ENCODE measurements at regions not wholly inside any gene's neighbourhood (a gene's known extent, or its start where the extent isn't known, plus 50 kb on each side); places are given as distances from the start of the nearest gene placed in this dataset.

GRCh38 chr4:90064196-90064595 lies 63.0 kb upstream of the CCSER1 start:
- peaks cover 5% of the 10 kb centered on the region for H3K27me3 Mint-ChIP-seq
- no peaks in the 10 kb centered on the region for H3K36me3 Mint-ChIP-seq
- CTCF ChIA-PET: no interaction called here
- no peak for DNase-seq
- no peaks in the 10 kb centered on the region for H3K9me3 Mint-ChIP-seq
- intact Hi-C loops (cut with micrococcal nuclease): no loop called here
- no peaks in the 10 kb centered on the region for H3K4me1 Mint-ChIP-seq (ENCODE audit: low read depth)
- POLR2A ChIA-PET: no interaction called here
- H3K27ac Mint-ChIP-seq: no peak overlapping the region
- no peak overlapping the region for H3K4me3 Mint-ChIP-seq

GRCh38 chr4:90069151-90069550 lies 58.0 kb upstream of the CCSER1 start:
- Mint-ChIP-seq H3K9me3 (no peaks in the 10 kb centered on the region), H3K27me3 (peaks cover 13% of the 10 kb centered on the region), H3K27ac (no peak overlapping the region), H3K4me3 (no peak overlapping the region), H3K4me1 (ENCODE audit: low read depth) (no peaks in the 10 kb centered on the region), H3K36me3 (no peaks in the 10 kb centered on the region)
- intact Hi-C loops (cut with micrococcal nuclease): no loop called here
- CTCF ChIA-PET: no interaction called here
- POLR2A ChIA-PET: no interaction called here
- no peak for DNase-seq

DNA sequence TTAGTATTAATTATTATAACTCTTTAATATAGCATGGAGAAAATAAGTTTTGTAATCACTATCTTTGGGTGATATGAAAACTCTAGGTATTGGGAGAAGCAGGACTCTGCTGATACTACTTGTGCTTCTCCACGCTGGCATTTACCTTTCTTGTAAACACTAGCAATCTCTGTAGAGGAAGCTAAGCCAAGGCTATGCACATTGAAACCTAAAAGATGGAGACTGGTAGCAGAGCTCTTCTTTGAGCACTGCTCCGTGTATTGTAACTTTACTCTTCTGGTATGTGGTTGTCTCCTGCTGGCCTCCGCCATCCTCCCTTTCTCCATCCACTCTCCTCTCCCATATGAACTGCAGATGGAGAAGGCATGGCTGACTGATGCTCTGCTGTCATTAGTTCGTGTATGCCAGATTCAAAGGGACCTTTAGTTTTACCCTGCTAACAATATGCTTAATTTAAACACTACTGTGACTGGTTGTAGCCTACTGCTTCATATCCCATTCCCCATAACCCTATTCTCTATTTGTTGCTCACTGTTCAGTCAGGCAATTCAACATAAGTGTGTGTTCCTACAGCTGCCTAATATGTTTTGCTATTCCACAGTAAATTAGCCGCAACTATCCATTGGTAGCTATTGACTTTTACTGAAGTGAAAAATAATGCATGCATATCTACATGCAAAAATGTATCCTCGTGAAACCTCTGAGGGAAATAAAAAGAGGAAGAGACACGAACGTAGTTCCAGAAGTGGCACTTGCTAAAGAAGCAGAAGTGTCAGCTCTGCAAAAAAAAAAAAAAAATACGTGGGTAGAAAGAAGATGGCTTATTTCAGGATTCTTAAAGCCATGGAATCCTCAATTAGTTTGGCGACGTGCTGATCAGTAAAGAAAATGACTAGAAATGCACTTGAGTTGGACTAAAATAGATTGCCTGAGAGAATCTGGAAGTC lies 55.6 kb upstream of the CCSER1 start:
- ChIA-PET POLR2A (no interaction called here), CTCF (interaction anchor here (0.6 kb wide), 1 partner anchor 17 kb away, joined by 3 read pairs; no protein-coding TSS in a partner anchor)
- Mint-ChIP-seq H3K4me1 (ENCODE audit: low read depth) (no peaks in the 10 kb centered on the region), H3K27ac (no peak overlapping the region), H3K9me3 (no peaks in the 10 kb centered on the region), H3K27me3 (peaks cover 21% of the 10 kb centered on the region), H3K4me3 (no peak overlapping the region), H3K36me3 (no peaks in the 10 kb centered on the region)
- DNase-seq: no peak
- intact Hi-C loops (cut with micrococcal nuclease): no loop called here

DNA sequence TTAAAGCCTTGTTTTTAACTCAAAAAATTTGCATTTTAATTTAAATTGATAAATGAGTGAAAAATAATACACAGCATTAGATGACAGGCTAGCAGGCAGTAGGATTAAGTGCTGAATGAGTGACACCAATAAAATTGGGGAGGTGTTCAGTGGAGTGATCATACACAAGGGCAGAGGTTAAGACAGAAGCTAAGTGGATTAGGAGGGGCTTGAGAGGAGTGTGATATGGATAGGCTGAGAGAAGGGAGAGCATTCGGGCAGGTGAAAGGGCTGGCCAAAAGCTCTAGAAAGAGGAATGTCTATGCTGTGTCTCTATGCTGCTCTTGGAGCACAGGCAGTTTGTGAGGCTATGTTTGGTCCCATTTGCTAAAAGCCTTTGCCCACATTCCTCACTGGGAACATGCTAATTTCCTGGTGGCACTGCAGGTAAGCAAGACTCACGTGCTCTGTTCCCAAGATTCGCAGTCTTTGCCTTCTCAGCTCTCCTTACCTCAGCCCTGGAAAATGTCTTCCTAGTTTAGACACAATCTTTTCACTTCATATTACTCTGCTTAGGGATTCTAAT lies 52.8 kb upstream of the CCSER1 start:
- Mint-ChIP-seq H3K4me3 (no peak overlapping the region), H3K4me1 (ENCODE audit: low read depth) (no peaks in the 10 kb centered on the region), H3K9me3 (no peaks in the 10 kb centered on the region), H3K36me3 (no peaks in the 10 kb centered on the region), H3K27ac (no peak overlapping the region), H3K27me3 (peaks cover 20% of the 10 kb centered on the region)
- ChIA-PET POLR2A (no interaction called here), CTCF (no interaction called here)
- DNase-seq: no peak
- intact Hi-C loops (cut with micrococcal nuclease): no loop called here

Measured in activated CD4-positive, alpha-beta memory T cell treated with anti-CD3 and anti-CD28 coated beads for 36 hours (primary cell).